Panc1 (cell line): ENCODE measurements at regions not wholly inside any gene's neighbourhood (a gene's known extent, or its start where the extent isn't known, plus 50 kb on each side); places are given as distances from the start of the nearest gene placed in this dataset.

Experiments used
- ATAC-seq: fragments of 200-7000 bp; cut with Tn5 transposase; 2 replicates; pipeline ENCODE4 v1.9.1; 2020; ENCODE audit warnings: mild to moderate bottlenecking, moderate library complexity
- BruUV-seq: library from RNA; stranded (reverse); fragments of 400-500 nt; replicated peaks from 2 replicates; lab custom pipeline; 2021; lab: Mats Ljungman, UMichigan
- CTCF ChIA-PET: fragments of 300-600 bp; sonication (Branson Sonifier 250); formaldehyde crosslinking; loops from one replicate; lab custom pipeline; 2022; ENCODE audit warnings: antibody characterized with exemption; lab: Charles Lee
- POLR2A ChIA-PET: fragments of 300-600 bp; sonication (Branson Sonifier 250); formaldehyde crosslinking; loops from one replicate; lab custom pipeline; 2022; ENCODE audit warnings: antibody characterized with exemption; lab: Charles Lee
- DNase-seq: peaks from one replicate; pipeline ENCODE4 v3.0.0-alpha.2; 2010; ENCODE audit warnings: low read depth, low spot score
- H3K27ac ChIP-seq: 2 replicates; pipeline ENCODE4 v1.5.1; 2011; ENCODE audit warnings: mild to moderate bottlenecking, low read length, inconsistent platforms
- H3K27me3 ChIP-seq: fragments of 200-500 bp; sonication (Bioruptor generic); 2 replicates; pipeline ENCODE4 v1.6.0; 2014; ENCODE audit warnings: low read length, inconsistent platforms; ENCODE audit not compliant: control insufficient read depth, insufficient read depth
- H3K36me3 ChIP-seq: fragments of 200-500 bp; sonication (Bioruptor generic); 2 replicates; pipeline ENCODE4 v1.5.1; 2014; ENCODE audit warnings: inconsistent platforms, mild to moderate bottlenecking, low read length, moderate library complexity; ENCODE audit not compliant: control insufficient read depth, insufficient read depth
- H3K4me1 ChIP-seq: 2 replicates; pipeline ENCODE4 v1.5.1; 2011; ENCODE audit warnings: inconsistent platforms, mild to moderate bottlenecking, low read length, moderate library complexity; ENCODE audit not compliant: control insufficient read depth, insufficient read depth
- H3K4me3 ChIP-seq, 2 experiments: 2 replicates each; pipeline ENCODE4 v1.5.1; 2011 to 2012; ENCODE audit warnings: low read depth in 2 of 2, low read length in 2 of 2, mild to moderate bottlenecking in 2 of 2, inconsistent platforms in 1 of 2, moderate library complexity in 1 of 2
- H3K9me3 ChIP-seq: fragments of 200-500 bp; sonication (Bioruptor generic); 2 replicates; pipeline ENCODE4 v1.5.1; 2014; ENCODE audit warnings: low read depth, mild to moderate bottlenecking, inconsistent platforms, low read length, moderate library complexity; ENCODE audit not compliant: control insufficient read depth, insufficient read depth
- CTCF ChIP-seq: fragments of 450-650 bp; IDR thresholded peaks from 2 replicates; pipeline ENCODE4 v1.5.1; 2017; ENCODE audit warnings: mild to moderate bottlenecking
- POLR2AphosphoS5 ChIP-seq: IDR thresholded peaks from 2 replicates; pipeline ENCODE4 v1.6.1; 2012; ENCODE audit warnings: mild to moderate bottlenecking, low read depth, low read length, moderate library complexity
- REST ChIP-seq, 2 experiments: IDR thresholded peaks; 2 replicates each; pipeline ENCODE4 v1.6.1; 2011 to 2012; ENCODE audit warnings: low read depth in 2 of 2, control low read depth in 1 of 2, low read length in 1 of 2, mild to moderate bottlenecking in 1 of 2, moderate library complexity in 1 of 2; ENCODE audit not compliant: insufficient read depth in 1 of 2
- SIN3A ChIP-seq: IDR thresholded peaks from 2 replicates; pipeline ENCODE4 v1.6.1; 2012; ENCODE audit warnings: low read depth, mild to moderate bottlenecking, low read length, moderate library complexity, borderline replicate concordance; ENCODE audit not compliant: insufficient read depth
- TCF7L2 ChIP-seq: IDR thresholded peaks from 2 replicates; pipeline ENCODE4 v1.6.1; 2011; ENCODE audit warnings: mild to moderate bottlenecking, low read depth, low read length, inconsistent platforms
- in situ Hi-C: cut with HindIII; loops from 2 replicates; pipeline ENCODE4 v1.10.0; 2016; ENCODE audit warnings: low sequenced_read_pairs, low pct_unique_long_range_greater_than_20kb
- intact Hi-C: fragments of 100-400 bp; cut with micrococcal nuclease; formaldehyde crosslinking; loops from one replicate; pipeline ENCODE4 v1.10.0; 2022; ENCODE audit not compliant: unreplicated experiment

GRCh38 chr6:122548281-122548680, 61.9 kb upstream of the PKIB start:
- H3K36me3 ChIP-seq: no peaks in the 10 kb centered on the region
- BruUV-seq: no TSS peak
- in situ Hi-C loops (no loop called here), intact Hi-C loops (no loop called here)
- ChIA-PET CTCF (no interaction called here), POLR2A (no interaction called here)
- no peaks in the 10 kb centered on the region for H3K4me1 ChIP-seq
- H3K9me3 ChIP-seq: no peaks in the 10 kb centered on the region
- no peaks in the 10 kb centered on the region for H3K27me3 ChIP-seq
- no peak for TF ChIP-seq POLR2AphosphoS5
- no peak for TF ChIP-seq TCF7L2
- no peak for TF ChIP-seq SIN3A
- no peak for TF ChIP-seq REST (IDR thresholded peaks at IDR 0.05; ENCODE audit: insufficient read depth in 1 of 2, low read depth in 2 of 2, low read length in 1 of 2)
- TF ChIP-seq CTCF: no peak
- ATAC-seq: no peak
- no peak overlapping the region for H3K27ac ChIP-seq
- no peak for DNase-seq
- no peak overlapping the region for H3K4me3 ChIP-seq

GRCh38 chr6:122548820-122549219, 61.4 kb upstream of the PKIB start:
- TF ChIP-seq CTCF (no peak), SIN3A (no peak), POLR2AphosphoS5 (no peak), TCF7L2 (no peak), REST (IDR thresholded peaks at IDR 0.05; ENCODE audit: insufficient read depth in 1 of 2, low read depth in 2 of 2, low read length in 1 of 2) (no peak)
- DNase-seq (no peak), ATAC-seq (no peak)
- no peak overlapping the region for H3K27ac ChIP-seq
- H3K27me3 ChIP-seq: no peaks in the 10 kb centered on the region
- no TSS peak for BruUV-seq
- CTCF ChIA-PET: no interaction called here
- no peaks in the 10 kb centered on the region for H3K36me3 ChIP-seq
- POLR2A ChIA-PET: no interaction called here
- no peak overlapping the region for H3K4me3 ChIP-seq
- H3K9me3 ChIP-seq: no peaks in the 10 kb centered on the region
- intact Hi-C loops: no loop called here
- H3K4me1 ChIP-seq: no peaks in the 10 kb centered on the region
- in situ Hi-C loops: no loop called here
